22Rv1 (cell line): ENCODE measurements at regions not wholly inside any gene's neighbourhood (a gene's known extent, or its start where the extent isn't known, plus 50 kb on each side); places are given as distances from the start of the nearest gene placed in this dataset.

Source experiments
- H3K27ac ChIP-seq: fragments of 450-650 bp; 2 replicates; pipeline ENCODE4 v1.5.1; 2017
- CTCF ChIP-seq: fragments of 450-650 bp; IDR thresholded peaks from 2 replicates; pipeline ENCODE4 v1.5.1; 2017; ENCODE audit warnings: mild to moderate bottlenecking
- ZFX ChIP-seq: fragments of 450-650 bp; IDR thresholded peaks from 2 replicates; pipeline ENCODE4 v1.6.1; 2017; ENCODE audit warnings: antibody characterized with exemption, borderline replicate concordance

GRCh38 chr7:156180451-156181229 lies 368.4 kb upstream of the SHH start:
- TF ChIP-seq ZFX (no peak), CTCF (no peak)
- no peak overlapping the region for H3K27ac ChIP-seq

GRCh38 chr7:156179872-156180390 lies 367.7 kb upstream of the SHH start:
- TF ChIP-seq ZFX (no peak), CTCF (no peak)
- H3K27ac ChIP-seq = no peak overlapping the region

GRCh38 chr7:156178857-156179256 lies 366.6 kb upstream of the SHH start:
- no peak overlapping the region for H3K27ac ChIP-seq
- TF ChIP-seq CTCF = no peak
- no peak for TF ChIP-seq ZFX

GRCh38 chr7:156178214-156178613 lies 366.0 kb upstream of the SHH start:
- TF ChIP-seq ZFX (no peak), CTCF (no peak)

GRCh38 chr7:156177422-156178055 lies 365.3 kb upstream of the SHH start:
- no peak overlapping the region for H3K27ac ChIP-seq
- no peak for TF ChIP-seq CTCF
- TF ChIP-seq ZFX = no peak

More at GRCh38 chr7:156178214-156178613, 366.0 kb upstream of the SHH start:
- H3K27ac ChIP-seq = no peak overlapping the region

GRCh38 chr7:156176039-156176438 lies 363.8 kb upstream of the SHH start:
- no peak overlapping the region for H3K27ac ChIP-seq
- no peak for TF ChIP-seq ZFX
- TF ChIP-seq CTCF = no peak

- TF ChIP-seq ZFX (no peak), CTCF (no peak)
- no peak overlapping the region for H3K27ac ChIP-seq
These were observed 362.7 kb upstream of the SHH start for GRCh38 chr7:156175003-156175402.
